CD4-positive, alpha-beta T cell (primary cell): ENCODE measurements at regions not wholly inside any gene's neighbourhood (a gene's known extent, or its start where the extent isn't known, plus 50 kb on each side); places are given as distances from the start of the nearest gene placed in this dataset.
"Not testable (repeated sequence)": the region's sequence is repeated elsewhere in the genome, so short reads cannot be mapped to it uniquely, and the experiment has no call there.

Experiments
- ATAC-seq: fragments of 200-7000 bp; cut with Tn5 transposase; one replicate; pipeline ENCODE4 v1.10.0; 2022; ENCODE audit warnings: mild to moderate bottlenecking; ENCODE audit not compliant: poor library complexity
- CTCF ChIA-PET: fragments of 350-600 bp; sonication (Branson Sonifier 250); formaldehyde crosslinking; loops from one replicate; lab custom pipeline; 2021; ENCODE audit warnings: antibody characterized with exemption, inconsistent platforms; lab: Charles Lee
- POLR2A ChIA-PET: fragments of 350-600 bp; sonication (Branson Sonifier 250); formaldehyde crosslinking; loops from one replicate; lab custom pipeline; 2021; ENCODE audit warnings: antibody characterized with exemption, inconsistent platforms; lab: Charles Lee
- DNase-seq, 14 experiments: peaks; one replicate each; pipeline ENCODE4 v3.0.0-alpha.2; 2013 to 2020; ENCODE audit warnings: mixed read lengths in 2 of 14
- H3K27ac ChIP-seq, 2 donors: one replicate each; pipeline versions ENCODE4 v1.5.1 to v1.7.0; 2013; ENCODE audit warnings: low read length in 2 of 2, low read depth in 1 of 2, mild to moderate bottlenecking in 1 of 2
- H3K27me3 ChIP-seq, 2 experiments: 1 replicate in 1 of 2; 2 replicates in 1 of 2; pipeline versions ENCODE4 v1.6.1 to v1.7.0; 2013; ENCODE audit warnings: low read length in 2 of 2, control low read depth in 1 of 2, mild to moderate bottlenecking in 1 of 2, moderate library complexity in 1 of 2; ENCODE audit not compliant: insufficient read depth in 2 of 2, control insufficient read depth in 1 of 2
- H3K36me3 ChIP-seq: one replicate; pipeline ENCODE4 v1.6.1; 2013; ENCODE audit warnings: low read length, control low read depth; ENCODE audit not compliant: insufficient read depth
- H3K4me1 ChIP-seq: one replicate; pipeline ENCODE4 v1.6.1; 2013; ENCODE audit warnings: low read length, control low read depth; ENCODE audit not compliant: insufficient read depth
- H3K4me3 ChIP-seq: one replicate; pipeline ENCODE4 v1.5.1; 2013; ENCODE audit warnings: mild to moderate bottlenecking, low read length, moderate library complexity
- H3K9me3 ChIP-seq, 2 experiments: 1 replicate in 1 of 2; 2 replicates in 1 of 2; pipeline versions ENCODE4 v1.6.1 to v1.7.0; 2013; ENCODE audit warnings: low read length in 2 of 2, mild to moderate bottlenecking in 2 of 2, control low read depth in 1 of 2, moderate library complexity in 1 of 2; ENCODE audit not compliant: control insufficient read depth in 1 of 2, insufficient read depth in 1 of 2
- H3K27ac Mint-ChIP-seq: one replicate; pipeline ENCODE4 v1.8.0; 2020; ENCODE audit warnings: mixed read lengths
- H3K27me3 Mint-ChIP-seq: one replicate; pipeline ENCODE4 v1.8.0; 2021; ENCODE audit warnings: mixed read lengths
- H3K36me3 Mint-ChIP-seq: one replicate; pipeline ENCODE4 v1.8.0; 2021; ENCODE audit warnings: low read depth, mixed read lengths
- H3K4me1 Mint-ChIP-seq: one replicate; pipeline ENCODE4 v1.8.0; 2021; ENCODE audit warnings: low read depth, mixed read lengths
- H3K4me3 Mint-ChIP-seq: one replicate; pipeline ENCODE4 v1.8.0; 2020; ENCODE audit warnings: mild to moderate bottlenecking, mixed read lengths
- H3K9me3 Mint-ChIP-seq: one replicate; pipeline ENCODE4 v1.8.0; 2020; ENCODE audit warnings: mixed read lengths
- CTCF ChIP-seq: fragments of 200-600 bp; IDR thresholded peaks from one replicate; pipeline ENCODE4 v1.8.0; 2022; ENCODE audit warnings: antibody characterized with exemption, mild to moderate bottlenecking
- intact Hi-C, 2 experiments: fragments of 100-400 bp; cut with DNase I in 1 of 2; cut with micrococcal nuclease in 1 of 2; formaldehyde crosslinking; loops; one replicate each; pipeline versions ENCODE4 v1.15.1 to v1.9.0; 2023 to 2025; cut with DNase I, micrococcal nuclease

GRCh38 chr6:81934936-81935335, 182.5 kb upstream of the TENT5A start:
- no peaks in the 10 kb centered on the region for H3K36me3 ChIP-seq
- intact Hi-C loops: no loop called here
- CTCF ChIA-PET: no interaction called here
- H3K9me3 ChIP-seq: no peaks in the 10 kb centered on the region
- Mint-ChIP-seq H3K27ac (no peak overlapping the region), H3K27me3 (no peaks in the 10 kb centered on the region), H3K4me1 (no peaks in the 10 kb centered on the region), H3K36me3 (no peaks in the 10 kb centered on the region), H3K9me3 (no peaks in the 10 kb centered on the region), H3K4me3 (no peak overlapping the region)
- DNase-seq (no peak), ATAC-seq (no peak)
- H3K4me1 ChIP-seq: no peaks in the 10 kb centered on the region
- POLR2A ChIA-PET: no interaction called here
- no peak overlapping the region for H3K4me3 ChIP-seq
- no peaks in the 10 kb centered on the region for H3K27me3 ChIP-seq
- no peak overlapping the region for H3K27ac ChIP-seq
- TF ChIP-seq CTCF: no peak

GRCh38 chr6:81933608-81934051, 181.1 kb upstream of the TENT5A start:
- H3K9me3 ChIP-seq: no peaks in the 10 kb centered on the region
- no peak overlapping the region for H3K27ac ChIP-seq
- Mint-ChIP-seq H3K27ac (no peak overlapping the region), H3K27me3 (no peaks in the 10 kb centered on the region), H3K4me1 (no peaks in the 10 kb centered on the region), H3K4me3 (no peak overlapping the region), H3K9me3 (no peaks in the 10 kb centered on the region), H3K36me3 (no peaks in the 10 kb centered on the region)
- no peaks in the 10 kb centered on the region for H3K4me1 ChIP-seq
- H3K36me3 ChIP-seq: no peaks in the 10 kb centered on the region
- CTCF ChIA-PET: no interaction called here
- no peaks in the 10 kb centered on the region for H3K27me3 ChIP-seq
- no peak overlapping the region for H3K4me3 ChIP-seq
- DNase-seq: no peak
- intact Hi-C loops: no loop called here
- POLR2A ChIA-PET: no interaction called here
- no peak for ATAC-seq
- TF ChIP-seq CTCF: no peak

- H3K27ac ChIP-seq: no peak overlapping the region
- Mint-ChIP-seq H3K4me1 (no peaks in the 10 kb centered on the region), H3K36me3 (no peaks in the 10 kb centered on the region), H3K4me3 (no peak overlapping the region), H3K27ac (no peak overlapping the region), H3K9me3 (no peaks in the 10 kb centered on the region), H3K27me3 (no peaks in the 10 kb centered on the region)
- intact Hi-C loops: no loop called here
- H3K9me3 ChIP-seq: no peaks in the 10 kb centered on the region
- DNase-seq: no peak
- H3K4me1 ChIP-seq: no peaks in the 10 kb centered on the region
- ChIA-PET POLR2A (no interaction called here), CTCF (no interaction called here)
- H3K27me3 ChIP-seq: no peaks in the 10 kb centered on the region
- TF ChIP-seq CTCF: no peak
- no peaks in the 10 kb centered on the region for H3K36me3 ChIP-seq
- no peak overlapping the region for H3K4me3 ChIP-seq
- no peak for ATAC-seq
Observed at GRCh38 chr6:81933089-81933488, 180.6 kb upstream of the TENT5A start.

GRCh38 chr6:81932448-81932847, 180.0 kb upstream of the TENT5A start:
- DNase-seq, H3K4me3 Mint-ChIP-seq, CTCF ChIA-PET, ATAC-seq, H3K27me3 Mint-ChIP-seq, H3K36me3 Mint-ChIP-seq, H3K36me3 ChIP-seq, H3K4me1 Mint-ChIP-seq, H3K9me3 Mint-ChIP-seq, POLR2A ChIA-PET, H3K9me3 ChIP-seq, H3K4me1 ChIP-seq, H3K27ac ChIP-seq, H3K27me3 ChIP-seq, H3K27ac Mint-ChIP-seq, H3K4me3 ChIP-seq, intact Hi-C loops: not testable (repeated sequence)
